ENCODE measurements at regions not wholly inside any gene's neighbourhood (a gene's known extent, or its start where the extent isn't known, plus 50 kb on each side); places are given as distances from the start of the nearest gene placed in this dataset.
A peak's percentile ranks its signal among the peaks of the same experiment; 100 is the strongest.
"Not testable (repeated sequence)": the region's sequence is repeated elsewhere in the genome, so short reads cannot be mapped to it uniquely, and the experiment has no call there.

DNA sequence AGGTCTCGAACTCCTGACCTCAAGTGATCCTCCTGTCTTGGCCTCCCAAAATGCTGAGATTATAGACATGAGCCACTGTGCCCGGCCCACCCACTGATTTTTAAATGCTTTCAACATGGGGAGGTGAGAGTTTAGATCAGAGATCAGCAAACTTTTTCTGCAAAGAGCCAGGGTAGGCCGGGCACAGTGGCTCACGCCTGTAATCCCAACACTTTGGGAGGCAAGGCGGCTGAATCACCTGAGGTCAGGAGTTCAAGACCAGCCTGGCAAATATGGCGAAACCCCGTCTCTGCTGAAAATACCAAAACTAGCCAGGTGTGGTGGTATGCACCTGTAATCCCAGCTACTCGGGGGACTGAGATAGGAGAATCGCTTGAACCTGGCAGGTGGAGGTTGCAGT, 88.3 kb upstream of the LHX1 start:
- not testable (repeated sequence) for DNase-seq

GRCh38 chr17:36849871-36850348, 87.4 kb upstream of the LHX1 start:
- DNase-seq: peak; percentile 71

GRCh38 chr17:36850790-36851189, 86.5 kb upstream of the LHX1 start:
- DNase-seq: peak; percentile 77

DNA sequence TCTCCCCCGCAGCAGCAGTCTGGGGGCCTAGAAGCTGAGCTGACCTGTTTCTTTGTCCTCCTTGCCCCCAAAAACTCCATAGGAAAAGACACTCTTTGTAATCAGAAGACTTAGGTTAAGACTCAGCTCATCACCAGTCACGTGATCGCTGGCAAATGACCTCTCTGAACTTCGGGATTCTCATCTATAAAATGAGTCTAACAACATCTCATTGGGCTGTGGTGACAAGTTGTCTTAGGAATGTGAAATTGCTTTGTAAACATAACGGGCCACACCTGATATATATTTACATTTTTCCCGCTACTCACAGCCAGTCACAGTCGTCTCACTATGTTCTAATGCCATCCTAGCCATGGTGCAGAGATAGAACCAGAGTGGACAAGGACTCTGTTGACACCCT, 86.0 kb upstream of the LHX1 start:
- DNase-seq: peak; percentile 24

DNA sequence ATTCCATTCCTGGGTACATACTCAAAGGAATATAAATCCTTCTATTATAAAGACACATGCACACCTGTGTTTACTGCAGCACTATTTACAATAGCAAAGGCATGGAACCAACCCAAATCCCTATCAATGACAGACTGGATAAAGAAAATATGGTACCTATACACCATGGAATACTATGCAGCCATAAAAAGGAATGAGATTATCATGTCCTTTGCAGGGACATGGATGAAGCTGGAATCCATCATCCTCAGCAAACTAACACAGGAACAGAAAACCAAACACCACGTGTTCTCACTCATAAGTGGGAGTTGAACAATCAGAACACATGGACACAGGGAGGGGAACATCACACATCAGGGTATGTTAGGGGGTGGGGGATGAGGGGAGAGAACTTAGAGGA, 84.8 kb upstream of the LHX1 start:
- DNase-seq: not testable (repeated sequence)

DNA sequence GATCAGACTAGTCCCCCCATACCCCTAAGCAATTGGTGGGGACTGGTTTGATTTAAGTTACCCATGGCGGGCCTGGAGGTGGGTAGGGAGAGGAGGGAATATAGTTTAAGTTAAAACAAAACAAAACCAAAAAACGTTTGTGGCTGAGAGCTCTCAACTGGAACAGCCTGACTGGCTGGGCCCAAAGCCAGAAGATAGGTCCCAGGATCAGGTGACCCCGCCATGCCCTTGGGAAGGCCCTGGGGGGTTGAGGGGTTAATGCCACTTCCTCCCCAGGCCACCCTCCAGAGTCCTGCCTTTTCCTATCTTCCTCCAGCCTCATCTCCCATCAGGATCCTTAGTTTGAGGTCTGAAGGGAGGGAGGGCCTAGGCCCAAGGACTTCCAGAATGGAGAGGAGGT, 82.3 kb upstream of the LHX1 start:
- no peak for DNase-seq

- no peak for DNase-seq
These were observed 81.8 kb upstream of the LHX1 start for GRCh38 chr17:36855459-36855858.

DNA sequence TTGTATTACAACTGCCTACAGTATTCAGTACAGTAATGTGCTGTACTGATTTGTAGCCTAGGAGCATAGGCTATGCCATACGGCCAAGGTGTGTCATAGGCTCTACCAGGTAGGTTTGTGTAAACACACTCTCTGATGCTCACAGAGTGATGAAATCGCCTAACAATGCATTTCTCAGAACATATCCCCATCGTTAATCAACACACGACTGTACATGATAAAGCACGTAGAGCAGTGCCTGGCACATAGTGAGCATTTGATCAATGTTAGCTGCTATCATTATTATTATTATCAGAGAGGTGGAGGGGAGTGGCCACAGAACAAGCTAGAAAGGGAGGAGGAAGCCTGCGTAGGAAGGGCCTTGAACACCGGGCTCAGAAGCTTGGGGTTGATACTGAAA, 81.1 kb upstream of the LHX1 start:
- DNase-seq: no peak

GRCh38 chr17:36856903-36857381, 80.3 kb upstream of the LHX1 start:
- no peak for DNase-seq

GRCh38 chr17:36857698-36858097, 79.6 kb upstream of the LHX1 start:
- DNase-seq: no peak

- DNase-seq: no peak
These were observed 78.9 kb upstream of the LHX1 start for GRCh38 chr17:36858119-36859002.

GRCh38 chr17:36859003-36859300, 78.3 kb upstream of the LHX1 start:
- no peak for DNase-seq

- DNase-seq: no peak
These were observed 77.6 kb upstream of the LHX1 start for GRCh38 chr17:36859706-36860105.

- no peak for DNase-seq
These were observed 75.7 kb upstream of the LHX1 start for GRCh38 chr17:36861531-36861930.

- no peak for DNase-seq
These were observed 75.0 kb upstream of the LHX1 start for GRCh38 chr17:36862116-36862920.

DNA sequence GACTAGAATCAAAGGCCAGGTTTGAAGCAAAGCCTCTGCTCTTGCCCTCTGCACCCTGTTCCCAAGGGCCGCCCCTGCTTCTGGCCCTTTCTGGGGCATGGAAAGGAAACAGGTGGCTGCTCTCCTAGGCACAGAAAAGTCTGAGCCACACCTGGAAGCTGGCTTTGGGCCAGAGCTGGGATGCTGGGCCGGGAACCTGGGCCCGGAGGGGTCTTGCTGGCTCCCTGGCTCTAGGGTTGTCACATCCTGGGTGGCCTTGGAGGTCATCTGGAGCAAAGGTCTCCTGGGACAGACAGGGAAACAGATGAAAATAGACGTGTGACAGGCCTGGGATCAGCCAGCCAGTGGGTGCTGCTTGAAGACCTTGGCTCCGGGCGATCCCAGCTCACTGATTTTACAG, 74.1 kb upstream of the LHX1 start:
- DNase-seq: no peak

GRCh38 chr17:36863676-36864612, 73.3 kb upstream of the LHX1 start:
- DNase-seq: no peak

DNA sequence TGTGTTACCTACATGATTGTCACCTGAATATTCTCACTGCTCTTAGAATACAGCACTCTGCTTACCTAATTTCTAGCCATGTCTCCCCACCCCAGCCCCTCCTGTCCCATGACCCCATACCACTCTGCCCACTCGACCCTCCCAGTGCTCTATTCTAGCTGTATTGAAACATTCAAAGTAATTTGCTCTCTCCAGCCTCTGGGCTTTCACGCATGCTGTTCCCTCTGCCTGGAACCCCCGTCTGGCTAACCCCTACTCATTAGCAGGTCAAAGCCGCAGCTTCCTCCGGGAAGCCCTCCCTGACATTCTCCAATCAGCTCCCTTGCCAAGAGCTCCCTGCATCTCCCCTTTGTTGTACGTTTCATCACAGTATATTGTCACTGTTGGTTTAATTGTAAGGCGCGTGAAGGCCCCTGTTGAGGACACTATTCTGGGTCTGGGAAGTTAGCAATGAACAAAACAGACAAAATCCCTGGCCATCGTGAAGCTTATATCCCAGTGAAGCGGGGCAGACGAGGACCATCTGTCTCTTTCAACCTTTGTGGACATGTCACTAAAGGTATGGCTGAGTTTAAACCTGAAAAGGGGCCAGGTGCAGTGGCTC, 72.3 kb upstream of the LHX1 start:
- no peak for DNase-seq

DNA sequence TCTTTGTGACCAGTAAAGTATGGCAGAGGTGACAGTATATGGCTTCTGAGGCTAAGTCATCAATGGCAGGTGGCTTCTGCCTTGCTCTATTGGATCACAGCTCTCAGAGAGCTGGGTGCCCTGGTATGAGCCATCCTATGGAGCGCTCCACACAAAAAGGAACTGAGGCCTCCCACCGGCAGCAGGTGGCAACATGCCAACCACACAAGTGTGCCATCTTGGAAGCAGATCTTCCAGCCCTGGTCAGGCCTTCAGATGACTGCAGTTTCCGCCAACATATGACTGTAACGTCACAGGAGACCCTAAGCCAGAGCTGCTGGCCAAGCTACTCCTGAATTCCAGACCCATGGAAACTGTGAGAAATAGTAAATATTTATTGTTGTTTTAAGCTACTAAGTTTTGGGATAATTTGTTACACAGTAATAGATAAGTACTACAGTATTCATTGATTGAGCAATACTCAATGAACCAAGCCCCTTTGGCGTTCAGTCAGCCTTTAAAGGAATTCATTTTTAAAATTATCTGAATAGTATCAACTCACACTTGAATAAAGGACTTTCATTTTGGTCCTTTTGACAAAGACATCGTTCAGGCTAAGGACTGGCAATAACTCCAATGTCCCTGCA, 69.4 kb upstream of the LHX1 start:
- no peak for DNase-seq

- DNase-seq: no peak
These were observed 68.5 kb upstream of the LHX1 start for GRCh38 chr17:36868777-36869176.

- no peak for DNase-seq
These were observed 67.8 kb upstream of the LHX1 start for GRCh38 chr17:36869441-36869840.
